ENCODE measurements at regions not wholly inside any gene's neighbourhood (a gene's known extent, or its start where the extent isn't known, plus 50 kb on each side); places are given as distances from the start of the nearest gene placed in this dataset.

- Histone ChIP-seq H3K9me3 (ENCODE audit: control insufficient read depth, insufficient read depth, low read depth, low read length) (peaks cover 5% of the 10 kb centered on the region), H3K36me3 (ENCODE audit: control insufficient read depth, insufficient read depth, low read length) (no peaks in the 10 kb centered on the region), H3K27me3 (ENCODE audit: control insufficient read depth, insufficient read depth, low read length) (no peaks in the 10 kb centered on the region), H3K4me1 (ENCODE audit: control insufficient read depth, insufficient read depth, low read length) (peaks cover 33% of the 10 kb centered on the region), H3K27ac (ENCODE audit: low read depth, low read length) (no peak overlapping the region), H3K9ac (ENCODE audit: low read length) (no peak overlapping the region), H3K4me3 (ENCODE audit: low read depth, low read length) (no peak overlapping the region)
These were observed 137.1 kb downstream of the ADAMTS15 start for GRCh38 chr11:130585545-130585944.

GRCh38 chr11:130587658-130588057 lies 139.2 kb downstream of the ADAMTS15 start:
- H3K27ac ChIP-seq (ENCODE audit: low read depth, low read length): no peak overlapping the region
- H3K9ac ChIP-seq (ENCODE audit: low read length): no peak overlapping the region
- peaks cover 5% of the 10 kb centered on the region for H3K9me3 ChIP-seq (ENCODE audit: control insufficient read depth, insufficient read depth, low read depth, low read length)
- H3K4me1 ChIP-seq (ENCODE audit: control insufficient read depth, insufficient read depth, low read length): peaks cover 16% of the 10 kb centered on the region
- H3K27me3 ChIP-seq (ENCODE audit: control insufficient read depth, insufficient read depth, low read length): no peaks in the 10 kb centered on the region
- H3K36me3 ChIP-seq (ENCODE audit: control insufficient read depth, insufficient read depth, low read length): no peaks in the 10 kb centered on the region
- H3K4me3 ChIP-seq (ENCODE audit: low read depth, low read length): no peak overlapping the region

- Histone ChIP-seq H3K4me1 (ENCODE audit: control insufficient read depth, insufficient read depth, low read length) (peaks cover 16% of the 10 kb centered on the region), H3K9me3 (ENCODE audit: control insufficient read depth, insufficient read depth, low read depth, low read length) (peaks cover 5% of the 10 kb centered on the region), H3K27ac (ENCODE audit: low read depth, low read length) (no peak overlapping the region), H3K9ac (ENCODE audit: low read length) (no peak overlapping the region), H3K36me3 (ENCODE audit: control insufficient read depth, insufficient read depth, low read length) (no peaks in the 10 kb centered on the region), H3K27me3 (ENCODE audit: control insufficient read depth, insufficient read depth, low read length) (no peaks in the 10 kb centered on the region), H3K4me3 (ENCODE audit: low read depth, low read length) (no peak overlapping the region)
These were observed 140.0 kb downstream of the ADAMTS15 start for GRCh38 chr11:130588471-130588870.

- H3K36me3 ChIP-seq (ENCODE audit: control insufficient read depth, insufficient read depth, low read length): no peaks in the 10 kb centered on the region
These were observed 143.6 kb downstream of the ADAMTS15 start for GRCh38 chr11:130592056-130592455.

GRCh38 chr11:130593064-130593463 lies 144.6 kb downstream of the ADAMTS15 start:
- Histone ChIP-seq H3K9me3 (ENCODE audit: control insufficient read depth, insufficient read depth, low read depth, low read length) (no peaks in the 10 kb centered on the region), H3K9ac (ENCODE audit: low read length) (no peak overlapping the region), H3K4me3 (ENCODE audit: low read depth, low read length) (no peak overlapping the region), H3K36me3 (ENCODE audit: control insufficient read depth, insufficient read depth, low read length) (no peaks in the 10 kb centered on the region), H3K27me3 (ENCODE audit: control insufficient read depth, insufficient read depth, low read length) (no peaks in the 10 kb centered on the region), H3K4me1 (ENCODE audit: control insufficient read depth, insufficient read depth, low read length) (no peaks in the 10 kb centered on the region), H3K27ac (ENCODE audit: low read depth, low read length) (no peak overlapping the region)

More at GRCh38 chr11:130592056-130592455, 143.6 kb downstream of the ADAMTS15 start:
- Histone ChIP-seq H3K9me3 (ENCODE audit: control insufficient read depth, insufficient read depth, low read depth, low read length) (peaks cover 3% of the 10 kb centered on the region), H3K4me1 (ENCODE audit: control insufficient read depth, insufficient read depth, low read length) (no peaks in the 10 kb centered on the region), H3K27ac (ENCODE audit: low read depth, low read length) (no peak overlapping the region), H3K9ac (ENCODE audit: low read length) (no peak overlapping the region), H3K27me3 (ENCODE audit: control insufficient read depth, insufficient read depth, low read length) (no peaks in the 10 kb centered on the region), H3K4me3 (ENCODE audit: low read depth, low read length) (no peak overlapping the region)

GRCh38 chr11:130598433-130598832 lies 150.0 kb downstream of the ADAMTS15 start:
- no peaks in the 10 kb centered on the region for H3K27me3 ChIP-seq (ENCODE audit: control insufficient read depth, insufficient read depth, low read length)
- no peak overlapping the region for H3K27ac ChIP-seq (ENCODE audit: low read depth, low read length)
- no peak overlapping the region for H3K9ac ChIP-seq (ENCODE audit: low read length)
- peaks cover 30% of the 10 kb centered on the region for H3K4me1 ChIP-seq (ENCODE audit: control insufficient read depth, insufficient read depth, low read length)
- H3K9me3 ChIP-seq (ENCODE audit: control insufficient read depth, insufficient read depth, low read depth, low read length): peaks cover 8% of the 10 kb centered on the region
- no peak overlapping the region for H3K4me3 ChIP-seq (ENCODE audit: low read depth, low read length)
- no peaks in the 10 kb centered on the region for H3K36me3 ChIP-seq (ENCODE audit: control insufficient read depth, insufficient read depth, low read length)

- Histone ChIP-seq H3K36me3 (ENCODE audit: control insufficient read depth, insufficient read depth, low read length) (no peaks in the 10 kb centered on the region), H3K4me1 (ENCODE audit: control insufficient read depth, insufficient read depth, low read length) (peaks cover 30% of the 10 kb centered on the region), H3K4me3 (ENCODE audit: low read depth, low read length) (no peak overlapping the region), H3K9me3 (ENCODE audit: control insufficient read depth, insufficient read depth, low read depth, low read length) (peaks cover 8% of the 10 kb centered on the region), H3K9ac (ENCODE audit: low read length) (no peak overlapping the region), H3K27me3 (ENCODE audit: control insufficient read depth, insufficient read depth, low read length) (no peaks in the 10 kb centered on the region), H3K27ac (ENCODE audit: low read depth, low read length) (no peak overlapping the region)
These were observed 150.7 kb downstream of the ADAMTS15 start for GRCh38 chr11:130599073-130599654.

- peak overlapping the region; percentile 51; the same call in 1 of the 2 replicates for H3K27ac ChIP-seq (ENCODE audit: low read depth, low read length)
- H3K9ac ChIP-seq (ENCODE audit: low read length): peak overlapping the region; percentile 46
- peaks cover 8% of the 10 kb centered on the region for H3K9me3 ChIP-seq (ENCODE audit: control insufficient read depth, insufficient read depth, low read depth, low read length)
- H3K4me3 ChIP-seq (ENCODE audit: low read depth, low read length): no peak overlapping the region
- peaks cover 30% of the 10 kb centered on the region for H3K4me1 ChIP-seq (ENCODE audit: control insufficient read depth, insufficient read depth, low read length)
- no peaks in the 10 kb centered on the region for H3K36me3 ChIP-seq (ENCODE audit: control insufficient read depth, insufficient read depth, low read length)
- no peaks in the 10 kb centered on the region for H3K27me3 ChIP-seq (ENCODE audit: control insufficient read depth, insufficient read depth, low read length)
These were observed 151.7 kb downstream of the ADAMTS15 start for GRCh38 chr11:130600139-130600538.

- Histone ChIP-seq H3K9ac (ENCODE audit: low read length) (peak overlapping the region; percentile 46), H3K9me3 (ENCODE audit: control insufficient read depth, insufficient read depth, low read depth, low read length) (peaks cover 8% of the 10 kb centered on the region), H3K27me3 (ENCODE audit: control insufficient read depth, insufficient read depth, low read length) (no peaks in the 10 kb centered on the region), H3K4me3 (ENCODE audit: low read depth, low read length) (peak overlapping the region; percentile 23; the same call in 1 of the 2 replicates), H3K27ac (ENCODE audit: low read depth, low read length) (peak overlapping the region; percentile 51; the same call in 1 of the 2 replicates), H3K36me3 (ENCODE audit: control insufficient read depth, insufficient read depth, low read length) (no peaks in the 10 kb centered on the region), H3K4me1 (ENCODE audit: control insufficient read depth, insufficient read depth, low read length) (peaks cover 30% of the 10 kb centered on the region)
These were observed 152.2 kb downstream of the ADAMTS15 start for GRCh38 chr11:130600616-130601015.

- no peaks in the 10 kb centered on the region for H3K36me3 ChIP-seq (ENCODE audit: control insufficient read depth, insufficient read depth, low read length)
- peaks cover 8% of the 10 kb centered on the region for H3K9me3 ChIP-seq (ENCODE audit: control insufficient read depth, insufficient read depth, low read depth, low read length)
- H3K9ac ChIP-seq (ENCODE audit: low read length): peak overlapping the region; percentile 7
- peak overlapping the region; percentile 23; the same call in 1 of the 2 replicates for H3K4me3 ChIP-seq (ENCODE audit: low read depth, low read length)
- peak overlapping the region; percentile 51; the same call in 1 of the 2 replicates for H3K27ac ChIP-seq (ENCODE audit: low read depth, low read length)
- no peaks in the 10 kb centered on the region for H3K27me3 ChIP-seq (ENCODE audit: control insufficient read depth, insufficient read depth, low read length)
- H3K4me1 ChIP-seq (ENCODE audit: control insufficient read depth, insufficient read depth, low read length): peaks cover 30% of the 10 kb centered on the region
These were observed 152.7 kb downstream of the ADAMTS15 start for GRCh38 chr11:130601141-130601540.

- H3K4me3 ChIP-seq (ENCODE audit: low read depth, low read length): no peak overlapping the region
- H3K27me3 ChIP-seq (ENCODE audit: control insufficient read depth, insufficient read depth, low read length): no peaks in the 10 kb centered on the region
- H3K9me3 ChIP-seq (ENCODE audit: control insufficient read depth, insufficient read depth, low read depth, low read length): peaks cover 8% of the 10 kb centered on the region
- no peaks in the 10 kb centered on the region for H3K36me3 ChIP-seq (ENCODE audit: control insufficient read depth, insufficient read depth, low read length)
- H3K9ac ChIP-seq (ENCODE audit: low read length): peak overlapping the region; percentile 7
- H3K27ac ChIP-seq (ENCODE audit: low read depth, low read length): no peak overlapping the region; the same call in 1 of the 2 replicates
- H3K4me1 ChIP-seq (ENCODE audit: control insufficient read depth, insufficient read depth, low read length): peaks cover 30% of the 10 kb centered on the region
These were observed 153.5 kb downstream of the ADAMTS15 start for GRCh38 chr11:130601764-130602460.

Data from HUES6 (cell line).